Sigmoid colon (tissue), 6 donors: ENCODE measurements at regions not wholly inside any gene's neighbourhood (a gene's known extent, or its start where the extent isn't known, plus 50 kb on each side); places are given as distances from the start of the nearest gene placed in this dataset.
"Not testable (repeated sequence)": the region's sequence is repeated elsewhere in the genome, so short reads cannot be mapped to it uniquely, and the experiment has no call there.

ENCODE experiments used
- DNase-seq: peaks from one replicate; pipeline ENCODE4 v3.0.0-alpha.2; 2019
- H3K27ac ChIP-seq, 4 donors: fragments of 200-600 bp; sonication (generic); one replicate each; pipeline ENCODE4 v1.5.1; 2016 to 2019; ENCODE audit warnings: mild to moderate bottlenecking in 1 of 4
- H3K27me3 ChIP-seq, 3 donors: fragments of 200-600 bp; sonication (generic); one replicate each; pipeline ENCODE4 v1.5.1; 2019; ENCODE audit warnings: mild to moderate bottlenecking in 1 of 3
- H3K36me3 ChIP-seq, 4 donors: fragments of 200-600 bp; sonication (generic); one replicate each; pipeline ENCODE4 v1.5.1; 2016 to 2019
- H3K4me1 ChIP-seq, 4 donors: fragments of 200-600 bp; sonication (generic); one replicate each; pipeline ENCODE4 v1.5.1; 2017 to 2019
- H3K4me3 ChIP-seq, 4 donors: fragments of 200-600 bp; sonication (generic); one replicate each; pipeline ENCODE4 v1.5.1; 2017 to 2019; ENCODE audit warnings: mild to moderate bottlenecking in 2 of 4, moderate library complexity in 1 of 4
- H3K9me3 ChIP-seq, 4 donors: fragments of 200-600 bp in 3 of 4; sonication (generic) in 3 of 4; one replicate each; pipeline versions ENCODE4 v1.5.1 to v1.6.1; 2013 to 2019
- EP300 ChIP-seq, 4 donors: sonication (generic); formaldehyde crosslinking; IDR thresholded peaks; one replicate each; pipeline ENCODE4 v1.6.1; 2017; ENCODE audit warnings: antibody characterized with exemption in 4 of 4
- POLR2A ChIP-seq, 2 donors: fragments of 450-650 bp; IDR thresholded peaks; one replicate each; pipeline ENCODE4 v1.6.1; 2016; ENCODE audit warnings: antibody characterized with exemption in 2 of 2, mild to moderate bottlenecking in 2 of 2, moderate library complexity in 2 of 2
- POLR2AphosphoS5 ChIP-seq, 4 donors: sonication (generic); formaldehyde crosslinking; IDR thresholded peaks; one replicate each; pipeline ENCODE4 v1.6.1; 2017; ENCODE audit warnings: antibody characterized with exemption in 4 of 4
- WGBS, 2 donors: extraction: QIAGEN DNeasy Blood & Tissue Kit; methylation state at CpG; one replicate each; pipeline ENCODE4 v1.1.7; 2013; 5-methylcytosine and 5-hydroxymethylcytosine counted together
- intact Hi-C: fragments of 100-400 bp; cut with DNase I; formaldehyde crosslinking; loops from one replicate; pipeline ENCODE4 v1.15.1; 2023
- TF ChIP-seq, protein P1 (sequence below), 4 experiments: fragments of 450-650 bp in 3 of 4; fragments of 200-600 bp in 1 of 4; IDR thresholded peaks; one replicate each; pipeline ENCODE4 v1.5.1; 2016 to 2019; ENCODE audit warnings: antibody characterized with exemption in 4 of 4, mild to moderate bottlenecking in 3 of 4, moderate library complexity in 2 of 4
- donor health status: healthy with polysubstance abuse.
- donor health status: healthy.

DNA sequence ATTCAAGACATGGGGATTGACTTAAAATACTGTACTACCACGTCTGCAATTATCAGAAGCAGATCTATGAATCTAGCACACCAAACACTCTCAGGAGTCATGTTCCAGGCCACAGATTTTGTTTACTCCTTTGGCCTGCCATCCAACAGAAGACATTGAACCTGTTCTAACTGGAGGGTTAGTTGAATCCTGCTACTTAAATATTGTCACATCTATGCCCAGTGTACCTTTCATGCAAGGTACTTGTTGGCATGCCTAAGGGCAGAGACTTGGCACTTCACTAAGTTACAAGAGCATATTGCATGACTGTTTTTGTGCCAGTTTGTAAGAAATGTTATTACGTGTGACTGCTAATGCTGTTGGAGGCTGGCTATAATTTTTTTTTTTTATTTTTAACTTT lies 126.9 kb upstream of the BCOR start:
- Histone ChIP-seq H3K4me1 (no peaks in the 10 kb centered on the region), H3K9me3 (no peaks in the 10 kb centered on the region), H3K27me3 (no peaks in the 10 kb centered on the region), H3K36me3 (no peaks in the 10 kb centered on the region), H3K27ac (no peak overlapping the region), H3K4me3 (no peak overlapping the region)
- intact Hi-C loops = no loop called here
- TF ChIP-seq POLR2AphosphoS5 (IDR thresholded peaks at IDR 0.05) (no peak), POLR2A (IDR thresholded peaks at IDR 0.05) (no peak), EP300 (IDR thresholded peaks at IDR 0.05) (no peak)
- TF ChIP-seq, protein P1, sequence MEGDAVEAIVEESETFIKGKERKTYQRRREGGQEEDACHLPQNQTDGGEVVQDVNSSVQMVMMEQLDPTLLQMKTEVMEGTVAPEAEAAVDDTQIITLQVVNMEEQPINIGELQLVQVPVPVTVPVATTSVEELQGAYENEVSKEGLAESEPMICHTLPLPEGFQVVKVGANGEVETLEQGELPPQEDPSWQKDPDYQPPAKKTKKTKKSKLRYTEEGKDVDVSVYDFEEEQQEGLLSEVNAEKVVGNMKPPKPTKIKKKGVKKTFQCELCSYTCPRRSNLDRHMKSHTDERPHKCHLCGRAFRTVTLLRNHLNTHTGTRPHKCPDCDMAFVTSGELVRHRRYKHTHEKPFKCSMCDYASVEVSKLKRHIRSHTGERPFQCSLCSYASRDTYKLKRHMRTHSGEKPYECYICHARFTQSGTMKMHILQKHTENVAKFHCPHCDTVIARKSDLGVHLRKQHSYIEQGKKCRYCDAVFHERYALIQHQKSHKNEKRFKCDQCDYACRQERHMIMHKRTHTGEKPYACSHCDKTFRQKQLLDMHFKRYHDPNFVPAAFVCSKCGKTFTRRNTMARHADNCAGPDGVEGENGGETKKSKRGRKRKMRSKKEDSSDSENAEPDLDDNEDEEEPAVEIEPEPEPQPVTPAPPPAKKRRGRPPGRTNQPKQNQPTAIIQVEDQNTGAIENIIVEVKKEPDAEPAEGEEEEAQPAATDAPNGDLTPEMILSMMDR (IDR thresholded peaks at IDR 0.05) = no peak
- 81 to 88% methylated on average over 2 of the region's 2 CpGs for WGBS, 2 donors
- no peak for DNase-seq

DNA sequence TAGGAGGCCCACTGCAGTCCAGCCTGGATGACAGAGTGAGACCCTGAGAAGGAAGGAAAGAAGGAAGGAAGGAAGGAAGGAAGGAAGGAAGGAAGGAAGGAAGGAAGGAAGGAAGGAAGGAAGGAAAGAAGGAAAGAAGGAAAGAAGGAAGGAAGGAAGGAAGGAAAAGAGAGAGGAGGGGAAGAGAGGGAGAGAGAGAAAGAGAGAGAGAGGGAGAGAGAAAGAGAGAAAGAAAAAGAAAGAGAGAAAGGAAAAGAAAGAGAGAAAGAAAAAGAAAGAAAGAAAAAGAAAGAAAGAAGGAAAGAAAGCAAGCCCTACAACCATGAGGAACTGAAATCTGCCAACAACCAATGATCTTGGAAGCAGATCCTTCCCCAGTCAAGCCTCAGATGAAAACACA lies 124.9 kb upstream of the BCOR start:
- H3K27me3 ChIP-seq, H3K27ac ChIP-seq, H3K9me3 ChIP-seq, H3K4me3 ChIP-seq, H3K4me1 ChIP-seq, intact Hi-C loops, DNase-seq, H3K36me3 ChIP-seq: not testable (repeated sequence)

DNA sequence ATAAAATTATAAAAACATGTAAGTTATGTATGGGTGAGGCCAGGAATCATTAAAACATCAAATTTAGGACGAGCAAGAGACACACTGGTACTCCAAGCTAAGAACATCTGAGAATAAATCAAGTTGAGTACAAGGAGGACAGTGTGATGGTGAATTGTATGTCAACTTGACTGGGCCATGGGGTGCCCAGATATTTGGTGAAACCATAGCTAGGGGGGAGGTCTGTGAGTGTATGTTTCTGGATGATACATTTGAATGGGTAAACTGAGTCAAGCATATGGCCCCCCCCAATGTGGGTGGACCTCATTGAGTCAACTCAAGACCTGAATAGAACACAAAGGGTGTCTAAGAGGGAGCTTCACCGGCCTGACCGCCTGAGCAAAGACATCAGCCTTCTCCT lies 115.3 kb upstream of the BCOR start:
- TF ChIP-seq EP300 (IDR thresholded peaks at IDR 0.05) (no peak), POLR2AphosphoS5 (IDR thresholded peaks at IDR 0.05) (no peak), POLR2A (IDR thresholded peaks at IDR 0.05) (no peak)
- TF ChIP-seq, protein P1 (IDR thresholded peaks at IDR 0.05) = no peak
- Histone ChIP-seq H3K4me1 (no peaks in the 10 kb centered on the region), H3K27ac (no peak overlapping the region), H3K36me3 (no peaks in the 10 kb centered on the region), H3K27me3 (no peaks in the 10 kb centered on the region), H3K9me3 (no peaks in the 10 kb centered on the region), H3K4me3 (no peak overlapping the region)
- DNase-seq = no peak
- 82 to 87% methylated on average over 3 of the region's 3 CpGs for WGBS, 2 donors
- intact Hi-C loops = no loop called here

DNA sequence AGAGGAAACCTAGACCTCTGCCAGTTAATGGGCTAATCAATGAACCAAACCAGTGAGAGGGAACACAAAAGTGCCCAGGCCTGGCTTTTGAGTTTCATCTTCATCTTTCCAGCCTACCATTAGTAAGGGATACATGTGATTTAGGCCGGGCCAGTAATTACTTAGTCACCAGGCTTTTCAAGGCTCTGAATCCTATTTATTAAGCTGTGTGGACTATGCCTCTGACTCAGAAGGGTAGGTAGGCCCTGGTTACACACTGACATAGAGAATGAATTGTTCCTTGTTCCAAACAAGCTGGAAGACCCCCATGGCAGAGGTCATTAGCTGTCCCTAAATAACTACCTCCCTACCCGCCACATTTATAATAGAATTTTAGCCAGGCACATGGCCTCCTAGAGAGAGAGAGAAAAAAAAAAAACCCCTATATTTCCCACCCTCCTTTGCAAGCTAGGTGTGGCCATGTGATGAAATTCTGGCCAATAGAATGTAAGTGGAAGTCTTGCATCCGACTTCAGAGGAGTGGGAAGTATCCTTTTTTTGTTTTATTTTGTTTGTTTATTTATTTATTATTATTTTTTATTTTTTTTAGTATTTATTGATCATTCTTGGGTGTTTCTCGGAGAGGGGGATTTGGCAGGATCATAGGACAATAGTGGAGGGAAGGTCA lies 112.3 kb upstream of the BCOR start:
- H3K36me3 ChIP-seq = no peaks in the 10 kb centered on the region
- DNase-seq = no peak
- TF ChIP-seq POLR2A (IDR thresholded peaks at IDR 0.05) (no peak), EP300 (IDR thresholded peaks at IDR 0.05) (no peak), POLR2AphosphoS5 (IDR thresholded peaks at IDR 0.05) (no peak)
- TF ChIP-seq, protein P1 (IDR thresholded peaks at IDR 0.05) = no peak
- H3K4me3 ChIP-seq = no peak overlapping the region
- no peaks in the 10 kb centered on the region for H3K4me1 ChIP-seq
- H3K27me3 ChIP-seq = no peaks in the 10 kb centered on the region
- H3K9me3 ChIP-seq = no peaks in the 10 kb centered on the region
- 87 to 91% methylated on average over 4 of the region's 4 CpGs for WGBS, 2 donors
- intact Hi-C loops = no loop called here
- H3K27ac ChIP-seq = no peak overlapping the region

DNA sequence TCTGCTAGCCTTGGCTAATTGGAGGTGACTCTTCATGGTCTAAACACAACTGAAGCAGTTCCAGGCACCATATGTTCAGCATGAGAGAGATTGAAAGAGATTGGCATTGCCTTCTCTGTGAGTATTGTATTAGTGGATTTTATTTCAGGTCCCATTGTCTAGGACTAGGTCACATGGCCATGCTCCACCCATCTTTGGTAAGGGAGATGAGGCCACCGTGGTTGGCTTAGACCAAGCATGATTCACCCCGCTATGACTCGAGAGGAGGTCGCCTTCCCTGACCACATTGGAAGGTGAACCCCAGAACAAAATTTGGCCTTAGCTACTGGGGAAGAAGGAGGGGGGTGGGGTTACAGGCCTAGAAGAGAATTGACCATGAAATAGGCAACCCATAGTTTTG lies 109.9 kb upstream of the BCOR start:
- Histone ChIP-seq H3K4me3 (no peak overlapping the region), H3K4me1 (no peaks in the 10 kb centered on the region), H3K9me3 (no peaks in the 10 kb centered on the region), H3K36me3 (no peaks in the 10 kb centered on the region), H3K27me3 (no peaks in the 10 kb centered on the region), H3K27ac (no peak overlapping the region)
- WGBS, 2 donors = 60 to 75% methylated on average over 4 of the region's 4 CpGs
- TF ChIP-seq POLR2AphosphoS5 (IDR thresholded peaks at IDR 0.05) (no peak), EP300 (IDR thresholded peaks at IDR 0.05) (no peak), POLR2A (IDR thresholded peaks at IDR 0.05) (no peak)
- TF ChIP-seq, protein P1 (IDR thresholded peaks at IDR 0.05) = no peak
- intact Hi-C loops = no loop called here
- DNase-seq = no peak
